H1 (cell line): ENCODE measurements at regions not wholly inside any gene's neighbourhood (a gene's known extent, or its start where the extent isn't known, plus 50 kb on each side); places are given as distances from the start of the nearest gene placed in this dataset.

Experiments used
- EGR1 ChIP-seq: IDR thresholded peaks from 2 replicates; pipeline ENCODE4 v1.6.1; 2011; ENCODE audit warnings: low read depth, low read length, borderline replicate concordance
- FOSL1 ChIP-seq: IDR thresholded peaks from 2 replicates; pipeline ENCODE4 v1.6.1; 2011; ENCODE audit warnings: mild to moderate bottlenecking, low read depth, low read length, moderate library complexity; ENCODE audit not compliant: insufficient read depth
- NANOG ChIP-seq: IDR thresholded peaks from 2 replicates; pipeline ENCODE4 v1.6.1; 2011; ENCODE audit warnings: low read length, low read depth, mild to moderate bottlenecking, inconsistent platforms; ENCODE audit not compliant: insufficient read depth, poor library complexity, severe bottlenecking
- RBBP5 ChIP-seq: IDR thresholded peaks from 2 replicates; pipeline ENCODE4 v1.7.1; 2012; ENCODE audit warnings: low read depth, mild to moderate bottlenecking, inconsistent platforms, low read length, moderate library complexity, borderline replicate concordance
- SP4 ChIP-seq: IDR thresholded peaks from 2 replicates; pipeline ENCODE4 v1.6.1; 2012; ENCODE audit warnings: low read length, inconsistent platforms
- TF ChIP-seq, protein P1 (sequence below): IDR thresholded peaks from 2 replicates; pipeline ENCODE4 v1.6.1; 2012; ENCODE audit warnings: inconsistent platforms

GRCh38 chr20:7123457-7123856 lies 356.0 kb downstream of the BMP2 start (continued):
- TF ChIP-seq NANOG = no peak
- TF ChIP-seq EGR1 = no peak
- TF ChIP-seq RBBP5 = no peak
- TF ChIP-seq, protein P1, sequence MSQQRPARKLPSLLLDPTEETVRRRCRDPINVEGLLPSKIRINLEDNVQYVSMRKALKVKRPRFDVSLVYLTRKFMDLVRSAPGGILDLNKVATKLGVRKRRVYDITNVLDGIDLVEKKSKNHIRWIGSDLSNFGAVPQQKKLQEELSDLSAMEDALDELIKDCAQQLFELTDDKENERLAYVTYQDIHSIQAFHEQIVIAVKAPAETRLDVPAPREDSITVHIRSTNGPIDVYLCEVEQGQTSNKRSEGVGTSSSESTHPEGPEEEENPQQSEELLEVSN = no peak
- no peak for TF ChIP-seq FOSL1
- no peak for TF ChIP-seq SP4
